CD4-positive, alpha-beta T cell treated with Interleukin-4 for 1 hour (primary cell): ENCODE measurements at regions not wholly inside any gene's neighbourhood (a gene's known extent, or its start where the extent isn't known, plus 50 kb on each side); places are given as distances from the start of the nearest gene placed in this dataset.

Experiments
- DNase-seq, 2 donors: peaks; one replicate each; pipeline ENCODE4 v3.0.0-alpha.2; 2020 to 2022

DNA sequence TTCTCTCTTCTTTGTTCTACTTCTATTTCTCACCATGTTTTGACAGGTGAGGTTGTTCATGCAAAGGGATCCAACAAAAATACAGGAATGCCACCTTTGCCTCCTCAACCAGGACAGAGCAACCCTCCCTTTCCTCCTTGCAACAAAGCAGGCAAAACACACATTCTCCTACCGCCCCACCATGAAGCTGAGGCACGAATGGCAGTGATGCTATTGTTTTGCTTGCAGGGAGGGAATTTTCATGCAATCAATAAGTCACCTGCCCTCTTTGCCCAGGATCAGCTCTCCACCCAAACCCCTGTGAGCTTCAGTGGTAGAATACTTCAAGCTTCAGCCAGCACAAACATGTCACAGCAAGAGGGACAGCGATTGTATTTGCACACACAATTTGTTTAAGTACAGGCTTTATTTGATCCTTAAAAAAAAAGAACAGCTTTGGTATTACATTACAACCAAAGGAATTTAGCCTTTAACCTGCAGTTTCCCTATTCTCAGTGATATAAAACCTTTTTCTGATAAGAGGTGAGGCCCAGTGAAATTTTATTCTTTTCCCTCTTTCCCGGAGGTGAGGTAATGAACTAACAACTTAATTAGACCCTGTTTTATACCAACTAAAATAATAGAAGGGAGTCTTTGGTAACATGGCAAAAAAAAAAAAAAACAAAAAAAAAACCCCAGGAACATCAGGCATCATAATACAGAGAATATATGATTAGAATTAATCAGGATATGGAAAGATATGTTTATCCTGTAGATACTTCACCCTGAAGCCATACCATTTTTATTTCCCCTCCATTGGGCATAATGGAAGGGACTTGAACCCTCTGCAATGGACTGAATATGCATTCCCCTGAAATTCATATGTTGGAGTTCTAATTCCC lies 87.0 kb upstream of the EEA1 start:
- no peak for DNase-seq

DNA sequence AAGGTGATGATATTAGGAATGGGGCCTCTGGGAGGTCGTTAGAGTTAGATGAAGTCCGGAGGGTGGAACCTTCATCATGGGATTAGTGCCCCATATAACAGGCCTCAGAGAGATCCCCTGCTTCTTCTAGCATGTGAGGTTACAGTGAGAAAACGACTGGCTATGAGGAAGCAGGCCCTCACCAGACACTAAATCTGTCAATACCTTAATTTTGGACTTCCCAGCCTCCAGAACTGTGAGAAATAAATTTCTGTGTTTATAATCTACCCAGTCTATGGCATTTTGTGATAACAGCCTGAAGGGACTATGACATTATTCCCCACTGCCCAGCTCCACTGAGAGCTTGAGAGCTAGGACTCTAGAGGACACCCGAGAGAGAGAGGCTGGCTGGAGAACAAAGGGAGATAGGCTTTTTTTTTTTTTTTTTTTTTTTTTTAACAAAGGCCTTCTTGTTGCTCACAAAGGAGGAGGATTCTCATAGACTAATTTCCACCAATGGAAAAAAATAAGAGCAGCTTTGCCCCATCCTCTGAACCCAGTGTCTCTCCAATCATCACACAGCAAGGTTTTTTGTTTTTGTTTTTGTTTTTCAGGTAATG lies 87.8 kb upstream of the EEA1 start:
- no peak for DNase-seq

- no peak for DNase-seq
These were observed 89.5 kb upstream of the EEA1 start for GRCh38 chr12:93018610-93019009.

DNA sequence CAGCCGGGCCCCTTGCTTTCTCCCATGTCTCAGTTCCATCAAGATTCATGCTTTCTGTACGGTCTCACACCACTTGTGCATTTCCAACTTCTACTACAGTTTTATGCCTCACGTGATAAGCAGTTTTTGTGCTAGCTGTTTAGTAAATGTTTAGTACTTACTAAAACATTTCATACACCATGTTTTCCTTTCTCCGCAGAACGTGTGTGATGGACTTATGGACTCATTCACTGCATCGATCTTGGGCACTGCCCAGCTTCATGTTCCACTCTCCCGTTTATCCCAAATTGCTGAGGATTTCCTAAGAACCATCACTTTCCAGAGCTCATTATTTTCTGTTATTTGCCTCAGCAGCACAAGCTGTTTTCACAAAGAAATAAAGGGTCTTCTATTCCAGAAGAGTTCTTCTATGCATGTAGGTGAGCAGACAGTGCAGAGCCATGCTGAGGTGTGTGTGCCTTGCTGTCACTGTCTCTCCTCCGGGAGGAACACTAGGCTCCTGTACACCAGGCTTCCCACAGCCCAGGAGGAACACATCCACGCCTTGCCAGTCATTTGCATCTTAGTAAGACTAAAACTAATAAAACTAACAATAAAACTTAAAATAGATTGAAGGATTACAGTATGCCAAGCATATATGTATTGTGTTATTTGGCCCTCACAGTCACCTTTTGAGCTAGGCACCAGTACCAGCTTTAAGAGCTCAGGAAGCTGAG lies 90.3 kb upstream of the EEA1 start:
- DNase-seq, result no peak

DNA sequence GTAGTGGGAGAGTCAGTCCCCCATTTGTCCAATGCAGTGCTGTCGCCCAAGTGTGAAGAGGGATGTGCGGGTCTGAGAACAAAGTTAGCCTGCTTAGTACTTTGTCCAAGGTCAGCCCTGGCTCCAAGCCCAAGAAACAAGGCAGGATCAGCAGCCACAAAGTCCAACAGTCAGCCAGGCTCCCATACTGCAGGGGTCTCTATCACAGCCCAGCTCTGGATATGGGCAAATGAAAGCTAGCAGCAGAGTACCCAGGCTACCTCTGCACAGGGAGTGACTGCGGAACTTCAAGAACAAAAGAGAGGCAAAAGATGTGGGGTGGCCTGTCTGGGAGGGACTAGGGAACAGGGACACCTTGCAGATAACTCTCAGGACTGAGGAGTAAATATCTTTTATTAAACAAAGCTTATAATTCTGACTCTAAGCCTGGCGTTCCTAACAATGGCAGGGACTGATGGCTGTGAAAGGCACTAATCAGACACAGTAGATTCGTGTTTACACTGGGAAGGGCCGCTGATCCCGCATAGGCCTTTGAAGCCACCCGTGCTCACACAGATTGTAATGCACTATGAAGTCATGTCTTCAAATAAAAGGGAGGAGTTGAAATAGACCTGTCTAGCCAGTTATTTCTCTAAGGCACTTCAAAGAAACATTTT lies 91.0 kb upstream of the EEA1 start:
- DNase-seq, result no peak

DNA sequence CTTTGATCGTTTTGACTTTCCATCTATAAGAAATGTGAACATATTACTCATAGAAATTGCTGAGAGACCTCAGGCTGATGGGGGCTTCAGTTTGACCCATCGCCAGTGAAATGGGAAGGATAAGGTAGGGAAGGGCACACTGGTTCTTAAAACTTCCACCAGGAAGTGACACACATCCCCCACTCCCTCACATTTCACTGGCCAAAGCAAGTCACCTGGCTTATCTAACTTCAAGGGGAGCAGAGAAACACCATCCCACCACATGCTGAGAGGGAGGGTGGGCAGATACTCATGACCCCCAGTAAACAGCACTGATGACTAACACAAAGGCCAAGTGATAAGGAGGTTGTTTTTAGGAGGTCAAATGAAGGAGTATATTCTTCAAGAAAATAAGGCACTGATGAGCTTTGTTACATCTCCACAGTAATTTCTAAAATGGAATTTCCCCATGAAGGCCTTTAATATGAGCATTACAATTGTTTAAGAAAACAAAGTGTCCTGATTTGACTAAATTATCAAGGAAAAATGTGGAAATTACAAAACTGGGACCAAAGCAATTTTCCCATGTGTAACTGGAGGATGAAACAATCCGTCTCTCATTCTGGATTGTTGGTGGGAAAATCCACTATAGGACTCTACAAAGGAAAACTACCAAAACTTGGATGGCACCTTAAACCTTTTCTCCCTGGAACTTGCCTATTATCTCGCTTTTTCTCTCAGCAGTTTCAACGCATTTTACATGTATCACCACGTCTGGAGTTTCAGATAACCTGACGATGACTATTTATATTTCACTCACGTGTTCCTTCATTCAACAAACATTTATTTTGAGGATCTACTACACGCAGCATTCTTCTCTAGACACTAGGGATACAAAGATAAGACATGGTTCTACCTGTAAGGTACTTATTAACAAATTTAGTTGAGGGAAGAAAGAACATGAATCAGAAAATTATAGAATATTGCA lies 91.8 kb upstream of the EEA1 start:
- no peak for DNase-seq

GRCh38 chr12:93022603-93023340 lies 93.7 kb upstream of the EEA1 start:
- no peak for DNase-seq

- DNase-seq, result peak in 1 of 2 donors; percentile 16
These were observed 96.3 kb upstream of the EEA1 start for GRCh38 chr12:93025145-93026103.

DNA sequence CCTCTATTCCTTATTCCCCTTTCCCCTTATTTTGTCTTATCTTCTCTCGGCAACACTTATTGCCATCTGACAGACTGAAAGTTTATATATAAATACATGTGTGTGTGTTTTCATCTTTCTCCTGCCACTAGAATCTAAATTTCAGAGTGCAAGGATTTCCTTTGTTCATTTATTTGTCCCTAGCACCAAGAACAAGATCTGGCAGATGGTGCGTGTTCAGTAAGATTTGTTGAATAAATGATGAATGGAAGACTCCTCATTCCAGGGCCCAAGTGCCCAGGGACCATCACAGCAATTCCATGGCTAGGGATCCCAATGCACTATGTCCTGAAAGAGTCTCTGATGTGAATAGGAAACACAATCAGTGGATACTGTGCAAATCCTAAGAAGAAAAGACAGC lies 97.9 kb upstream of the EEA1 start:
- no peak for DNase-seq

GRCh38 chr12:93029091-93029490 lies 100.0 kb upstream of the EEA1 start:
- DNase-seq, result no peak

- DNase-seq, result no peak
These were observed 101.9 kb upstream of the EEA1 start for GRCh38 chr12:93031028-93031427.

DNA sequence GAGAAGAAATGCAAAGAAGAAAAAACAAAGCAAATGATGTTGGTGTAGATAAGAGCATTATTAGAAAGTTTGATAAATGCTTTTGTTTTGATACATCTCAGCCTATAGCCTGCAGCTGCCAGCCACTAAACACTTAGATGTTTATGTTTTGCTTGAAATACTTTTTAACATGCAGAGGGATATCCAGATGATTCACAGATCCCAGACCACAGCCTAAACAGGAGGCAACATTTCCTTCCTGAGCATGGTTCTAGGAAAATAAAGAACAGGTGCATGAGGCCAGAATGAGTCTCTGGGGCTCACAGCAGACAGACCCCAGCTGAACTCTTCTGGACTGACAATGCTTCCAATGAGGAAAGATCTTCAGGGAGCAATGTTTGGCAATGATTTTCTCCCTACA lies 103.7 kb upstream of the EEA1 start:
- no peak for DNase-seq

GRCh38 chr12:93033948-93034347 lies 104.9 kb upstream of the EEA1 start:
- no peak for DNase-seq

GRCh38 chr12:93039062-93039461 lies 110.0 kb upstream of the EEA1 start:
- DNase-seq, result no peak

DNA sequence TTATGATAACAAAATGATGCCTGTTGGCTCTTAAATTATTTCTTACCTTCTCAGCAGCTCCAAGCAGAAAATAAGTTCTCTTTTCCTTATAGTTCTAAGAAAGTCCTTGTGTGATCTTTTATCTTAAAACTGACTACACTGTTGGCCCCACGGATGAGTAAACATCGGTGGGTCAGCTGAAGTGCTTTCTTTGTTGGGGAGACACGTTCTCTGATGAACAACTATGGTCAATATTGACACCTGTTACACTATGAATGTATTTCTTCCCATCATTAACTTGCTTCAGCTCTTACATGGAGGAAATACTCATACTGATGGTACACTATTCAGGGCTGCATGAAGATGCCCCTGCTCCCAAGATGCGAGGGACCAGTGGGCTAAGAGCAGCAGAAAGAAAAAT lies 110.8 kb upstream of the EEA1 start:
- no peak for DNase-seq

GRCh38 chr12:93040367-93040766 lies 111.3 kb upstream of the EEA1 start:
- no peak for DNase-seq

DNA sequence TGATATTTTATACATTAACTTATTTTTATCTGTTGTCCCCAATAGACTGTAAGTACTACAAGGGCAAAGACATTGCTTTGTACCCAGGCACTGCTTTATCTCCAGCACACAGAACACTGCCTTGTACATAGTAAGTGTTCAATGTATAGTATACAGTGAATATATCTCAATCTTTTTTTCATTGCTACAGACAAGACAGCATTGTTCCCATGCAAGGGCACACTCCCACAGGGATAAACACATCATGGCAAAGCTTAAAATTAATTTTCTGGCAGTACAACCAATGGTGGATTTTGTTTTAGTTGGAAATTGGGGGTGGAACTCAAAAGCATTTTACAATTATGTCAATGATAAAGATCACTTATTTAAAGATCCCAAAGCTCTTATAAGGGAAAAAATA lies 112.3 kb upstream of the EEA1 start:
- DNase-seq, result no peak

GRCh38 chr12:93042283-93042682 lies 113.2 kb upstream of the EEA1 start:
- no peak for DNase-seq

DNA sequence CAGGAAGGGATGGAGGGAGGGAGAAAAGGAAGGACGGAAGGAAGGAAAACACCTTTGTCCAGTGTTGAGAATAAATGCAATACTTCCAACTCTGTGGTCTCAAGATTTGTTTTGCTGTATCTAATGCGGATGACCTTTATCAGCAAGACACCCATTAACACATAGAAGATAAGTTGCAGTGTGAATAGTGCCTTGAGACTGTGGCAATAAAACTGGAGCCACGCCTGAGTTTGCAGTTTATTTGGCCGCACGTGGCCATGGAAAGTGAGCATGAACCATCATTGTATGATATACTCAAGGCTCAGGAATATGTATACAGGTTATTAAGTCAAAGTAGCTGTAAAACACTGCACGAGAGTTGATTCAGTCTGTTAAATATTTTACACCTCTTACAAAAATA lies 113.6 kb upstream of the EEA1 start:
- no peak for DNase-seq

DNA sequence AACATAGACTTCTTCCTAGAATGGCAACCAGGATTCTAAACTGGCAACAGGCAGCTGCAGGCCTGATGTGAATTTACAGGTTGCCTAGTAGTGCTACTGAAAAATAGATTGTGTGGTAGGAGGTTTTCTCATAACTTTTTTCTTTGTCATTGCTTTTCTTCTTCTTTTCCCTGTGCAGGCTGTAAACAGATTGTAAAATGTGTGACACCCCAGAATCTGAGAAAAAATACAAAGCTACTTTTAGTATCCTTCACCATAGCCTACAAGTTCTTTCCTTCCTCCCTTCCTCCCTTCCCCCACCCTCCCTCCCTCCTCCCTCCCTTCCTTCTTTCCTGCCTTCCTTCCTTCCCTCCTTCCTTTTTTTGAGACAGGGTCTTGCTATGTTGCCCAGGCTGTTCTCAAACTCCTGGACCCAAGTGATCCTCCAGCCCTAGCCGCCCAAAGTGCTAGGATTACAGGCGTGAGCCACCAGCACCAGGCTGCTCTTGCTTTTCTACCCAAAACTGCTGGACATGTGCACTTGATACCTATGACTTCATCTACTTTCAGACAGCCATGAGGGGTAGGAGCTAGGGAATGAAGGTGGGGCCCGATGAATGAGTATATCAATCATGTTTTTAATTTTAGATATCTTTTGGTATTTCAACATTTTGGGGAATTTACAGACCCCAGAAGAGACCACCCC lies 114.2 kb upstream of the EEA1 start:
- DNase-seq, result no peak
